ENCODE measurements at regions not wholly inside any gene's neighbourhood (a gene's known extent, or its start where the extent isn't known, plus 50 kb on each side); places are given as distances from the start of the nearest gene placed in this dataset.
"Not testable (repeated sequence)": the region's sequence is repeated elsewhere in the genome, so short reads cannot be mapped to it uniquely, and the experiment has no call there.

- not testable (repeated sequence) for TF ChIP-seq CTCF (conservative IDR thresholded peaks at IDR 0.05; ENCODE audit: low read depth in 2 of 2); POLR2AphosphoS5 (IDR thresholded peaks at IDR 0.05; ENCODE audit: low read depth); EZH2phosphoT487 (IDR thresholded peaks at IDR 0.05; ENCODE audit: unreplicated experiment); ZNF462 (CRISPR knock-in tag; IDR thresholded peaks at IDR 0.05); CREB1 (CRISPR knock-in tag; IDR thresholded peaks at IDR 0.05; ENCODE audit: low read depth); REST (IDR thresholded peaks at IDR 0.05; ENCODE audit: unreplicated experiment); STAT1 (IDR thresholded peaks at IDR 0.05; ENCODE audit: unreplicated experiment); JUNB (IDR thresholded peaks at IDR 0.05; ENCODE audit: unreplicated experiment)
Observed at GRCh38 chr2:75430449-75430848, 130.3 kb downstream of the EVA1A start.

All from GM23338 (cell line).